IMR-90 (cell line): ENCODE measurements at regions not wholly inside any gene's neighbourhood (a gene's known extent, or its start where the extent isn't known, plus 50 kb on each side); places are given as distances from the start of the nearest gene placed in this dataset.

ENCODE experiments used
- ATAC-seq: fragments of 200-7000 bp; cut with Tn5 transposase; 2 replicates; pipeline ENCODE4 v1.9.1; 2020; ENCODE audit warnings: low read depth, mild to moderate bottlenecking, moderate library complexity
- BruUV-seq: library from RNA; stranded (reverse); fragments of 400-500 nt; replicated peaks from 2 replicates; lab custom pipeline; 2021; lab: Mats Ljungman, UMichigan
- CTCF ChIA-PET: fragments of 300-600 bp; formaldehyde crosslinking; extraction: SDS; loops from one replicate; lab custom pipeline; 2021; ENCODE audit warnings: antibody characterized with exemption; lab: Yijun Ruan, JAX
- POLR2A ChIA-PET: fragments of 300-600 bp; sonication (Branson Sonifier 250); formaldehyde crosslinking; loops from one replicate; lab custom pipeline; 2022; ENCODE audit warnings: antibody characterized with exemption; ENCODE audit not compliant: unreplicated experiment; lab: Charles Lee
- DNase-seq: peaks from one replicate; pipeline ENCODE4 v3.0.0; 2013
- H2AFZ ChIP-seq: replicated peaks from 2 replicates; pipeline ENCODE3; 2013; ENCODE audit warnings: low read length, mild to moderate bottlenecking; ENCODE audit not compliant: poor library complexity
- H2AK5ac ChIP-seq: 2 replicates; pipeline ENCODE4 v1.6.1; 2013; ENCODE audit warnings: low read depth, low read length, inconsistent platforms
- H2AK9ac ChIP-seq: replicated peaks from 2 replicates; pipeline ENCODE3; 2013; ENCODE audit warnings: mild to moderate bottlenecking, low read depth, low read length, moderate library complexity; ENCODE audit not compliant: poor library complexity
- H2BK120ac ChIP-seq: 2 replicates; pipeline ENCODE4 v1.6.1; 2013; ENCODE audit warnings: low read depth, low read length, inconsistent platforms
- H2BK15ac ChIP-seq: 3 replicates; pipeline ENCODE4 v1.6.1; 2013; ENCODE audit warnings: low read depth, low read length, inconsistent platforms
- H2BK20ac ChIP-seq: 2 replicates; pipeline ENCODE4 v1.6.1; 2013; ENCODE audit warnings: low read depth, mild to moderate bottlenecking, inconsistent platforms, low read length, moderate library complexity
- H2BK5ac ChIP-seq: 2 replicates; pipeline ENCODE4 v1.6.1; 2013; ENCODE audit warnings: mild to moderate bottlenecking, low read depth, low read length, inconsistent platforms; ENCODE audit not compliant: poor library complexity, severe bottlenecking
- H3K14ac ChIP-seq: replicated peaks from 2 replicates; pipeline ENCODE4 v1.6.1; 2013; ENCODE audit warnings: low read depth, low read length, inconsistent platforms
- H3K18ac ChIP-seq: 2 replicates; pipeline ENCODE4 v1.6.1; 2013; ENCODE audit warnings: low read depth, low read length, control low read depth
- H3K23ac ChIP-seq: 2 replicates; pipeline ENCODE4 v1.6.1; 2013; ENCODE audit warnings: low read depth, low read length, inconsistent platforms
- H3K27ac ChIP-seq: 2 replicates; pipeline ENCODE4 v1.5.1; 2013; ENCODE audit warnings: mild to moderate bottlenecking, control low read depth, low read length; ENCODE audit not compliant: insufficient read depth
- H3K27me3 ChIP-seq: 2 replicates; pipeline ENCODE4 v1.6.1; 2013; ENCODE audit warnings: low read length; ENCODE audit not compliant: control insufficient read depth, insufficient read depth
- H3K36me3 ChIP-seq: 2 replicates; pipeline ENCODE4 v1.6.1; 2013; ENCODE audit warnings: low read length, mixed read lengths; ENCODE audit not compliant: control insufficient read depth, insufficient read depth
- H3K4ac ChIP-seq: 2 replicates; pipeline ENCODE4 v1.6.1; 2013; ENCODE audit warnings: low read depth, low read length, inconsistent platforms
- H3K4me1 ChIP-seq: 2 replicates; pipeline ENCODE4 v1.6.1; 2013; ENCODE audit warnings: low read length, mixed read lengths; ENCODE audit not compliant: control insufficient read depth, insufficient read depth
- H3K4me2 ChIP-seq: 2 replicates; pipeline ENCODE4 v1.6.1; 2013; ENCODE audit warnings: low read depth, mild to moderate bottlenecking, control low read depth, low read length, moderate library complexity
- H3K4me3 ChIP-seq: 2 replicates; pipeline ENCODE4 v1.5.1; 2013; ENCODE audit warnings: low read depth, mild to moderate bottlenecking, control low read depth, low read length, moderate library complexity; ENCODE audit not compliant: insufficient read depth
- H3K56ac ChIP-seq: 2 replicates; pipeline ENCODE4 v1.6.1; 2013; ENCODE audit warnings: low read length, inconsistent platforms; ENCODE audit not compliant: insufficient read depth; ENCODE audit errors: extremely low read depth
- H3K79me1 ChIP-seq, 2 experiments: 2 replicates each; pipeline ENCODE4 v1.6.1; 2013; ENCODE audit warnings: low read length in 2 of 2, inconsistent platforms in 1 of 2, low read depth in 1 of 2
- H3K9ac ChIP-seq: 2 replicates; pipeline ENCODE4 v1.6.1; 2013; ENCODE audit warnings: low read depth, low read length, control low read depth
- H3K9me1 ChIP-seq: 2 replicates; pipeline ENCODE4 v1.6.1; 2013; ENCODE audit warnings: low read length, inconsistent platforms; ENCODE audit not compliant: insufficient read depth
- H3K9me3 ChIP-seq: 2 replicates; pipeline ENCODE4 v1.6.1; 2013; ENCODE audit warnings: low read length; ENCODE audit not compliant: control insufficient read depth, insufficient read depth
- H4K20me1 ChIP-seq: 2 replicates; pipeline ENCODE4 v1.6.1; 2013; ENCODE audit warnings: low read length, inconsistent platforms; ENCODE audit not compliant: insufficient read depth
- H4K5ac ChIP-seq: 2 replicates; pipeline ENCODE4 v1.6.1; 2013; ENCODE audit warnings: mild to moderate bottlenecking, low read depth, low read length, control low read depth
- H4K8ac ChIP-seq, 2 experiments: 2 replicates each; pipeline ENCODE4 v1.6.1; 2013; ENCODE audit warnings: low read depth in 2 of 2, low read length in 2 of 2, control low read depth in 1 of 2, inconsistent platforms in 1 of 2
- H4K91ac ChIP-seq: 2 replicates; pipeline ENCODE4 v1.6.1; 2013; ENCODE audit warnings: low read depth, low read length, inconsistent platforms; ENCODE audit not compliant: insufficient read depth
- CTCF ChIP-seq: conservative IDR thresholded peaks from 2 replicates; pipeline ENCODE4 v1.5.1; 2012; ENCODE audit warnings: mild to moderate bottlenecking, low read depth, low read length, improper control_type of control experiment
- POLR2A ChIP-seq: IDR thresholded peaks from 2 replicates; pipeline ENCODE4 v1.6.1; 2012; ENCODE audit warnings: mild to moderate bottlenecking, low read depth, low read length
- RCOR1 ChIP-seq: IDR thresholded peaks from 2 replicates; pipeline ENCODE4 v1.6.1; 2012; ENCODE audit warnings: mild to moderate bottlenecking, low read length, improper control_type of control experiment; ENCODE audit not compliant: insufficient replicate concordance
- RFX5 ChIP-seq: IDR thresholded peaks from 2 replicates; pipeline ENCODE4 v1.8.0; 2012; ENCODE audit warnings: low read depth, mild to moderate bottlenecking, low read length, moderate library complexity
- USF2 ChIP-seq: fragments of 150-350 bp; IDR thresholded peaks from 2 replicates; pipeline ENCODE4 v1.6.1; 2017; ENCODE audit warnings: mild to moderate bottlenecking, antibody characterized with exemption, low read length, low read depth
- WGBS, 2 experiments: methylation state at CpG; one replicate each; pipeline versions ENCODE4 v1.1.5 to v1.1.7; 2013; ENCODE audit warnings: missing lambda C conversion rate in 2 of 2; ENCODE audit not compliant: insufficient read length in 1 of 2; ENCODE audit errors: extremely low coverage in 2 of 2; 5-methylcytosine and 5-hydroxymethylcytosine counted together
- dilution Hi-C: fragments of 300-500 bp; cut with HindIII; formaldehyde crosslinking; loops from one replicate; pipeline ENCODE4 v1.14.3; 2018; ENCODE audit warnings: low sequenced_read_pairs; ENCODE audit not compliant: unreplicated experiment
- in situ Hi-C: fragments of 300-500 bp; cut with MboI; formaldehyde crosslinking; loops from 3 replicates; pipeline ENCODE4 v1.14.3; 2019; ENCODE audit warnings: low sequenced_read_pairs, inconsistent platforms, mixed read lengths
- intact Hi-C: fragments of 100-400 bp; cut with micrococcal nuclease; formaldehyde crosslinking; loops from 2 replicates; pipeline ENCODE4 v1.10.0; 2022

- no peak overlapping the region for H2BK15ac ChIP-seq
- H2BK5ac ChIP-seq: no peak overlapping the region
- H3K79me1 ChIP-seq: no peaks in the 10 kb centered on the region
- no peaks in the 10 kb centered on the region for H4K20me1 ChIP-seq
- no peak overlapping the region for H2BK120ac ChIP-seq
- no peaks in the 10 kb centered on the region for H3K9me1 ChIP-seq
- no peak for ATAC-seq
- no TSS peak for BruUV-seq
- no peak overlapping the region for H3K56ac ChIP-seq
- H3K23ac ChIP-seq: no peak overlapping the region
- H3K4ac ChIP-seq: no peak overlapping the region
- no peak overlapping the region for H2AK5ac ChIP-seq
- H2AK9ac ChIP-seq: no peak overlapping the region
- no peaks in the 10 kb centered on the region for H3K4me1 ChIP-seq
- H4K8ac ChIP-seq: no peak overlapping the region
- ChIA-PET POLR2A (no interaction called here), CTCF (no interaction called here)
- no peaks in the 10 kb centered on the region for H3K36me3 ChIP-seq
- no peak for DNase-seq
- H3K9me3 ChIP-seq: no peaks in the 10 kb centered on the region
- H3K14ac ChIP-seq: no peak overlapping the region
- 33% methylated on average over 1 of the region's 1 CpG; no CpG with 5 or more reads in 1 of the 2 experiments for WGBS, 2 experiments
- dilution Hi-C loops: no loop called here
- no peak overlapping the region for H3K4me2 ChIP-seq
- no peak overlapping the region for H4K91ac ChIP-seq
- TF ChIP-seq POLR2A (no peak), USF2 (no peak), CTCF (no peak), RFX5 (no peak), RCOR1 (no peak)
- no peak overlapping the region for H3K27ac ChIP-seq
- in situ Hi-C loops: no loop called here
- intact Hi-C loops: no loop called here
- no peak overlapping the region for H3K4me3 ChIP-seq
- H2BK20ac ChIP-seq: no peak overlapping the region
- H4K5ac ChIP-seq: no peak overlapping the region
- H2AFZ ChIP-seq: no peak overlapping the region
- H3K27me3 ChIP-seq: peaks cover 2% of the 10 kb centered on the region; the same call in 1 of the 2 replicates
- H3K9ac ChIP-seq: no peak overlapping the region
- H3K18ac ChIP-seq: no peak overlapping the region
These were observed 96.7 kb upstream of the KLHL25 start for GRCh38 chr15:85891470-85891869.
